SK-N-SH treated with all-trans-retinoic acid at 6 μM for 48 hours (cell line): ENCODE measurements at regions not wholly inside any gene's neighbourhood (a gene's known extent, or its start where the extent isn't known, plus 50 kb on each side); places are given as distances from the start of the nearest gene placed in this dataset.

Experiments
- ATAC-seq: fragments of 200-7000 bp; cut with Tn5 transposase; 3 replicates; pipeline ENCODE4 v1.9.1; 2020; ENCODE audit warnings: mild to moderate bottlenecking, moderate library complexity
- ARNTL ChIP-seq: fragments of 450-650 bp; formaldehyde crosslinking; IDR thresholded peaks from 2 replicates; pipeline ENCODE4 v1.5.0; 2020; ENCODE audit warnings: low read depth, mild to moderate bottlenecking, moderate library complexity, borderline replicate concordance
- BACH2 ChIP-seq: fragments of 250-450 bp; sonication (Bioruptor Pico); IDR thresholded peaks from 2 replicates; pipeline ENCODE4 v1.9.0; 2021; ENCODE audit warnings: mild to moderate bottlenecking, borderline replicate concordance
- CREB5 ChIP-seq: fragments of 250-450 bp; sonication (Bioruptor Pico); IDR thresholded peaks from 2 replicates; pipeline ENCODE4 v1.5.1; 2020; ENCODE audit warnings: low read depth, mild to moderate bottlenecking, moderate library complexity
- CSDC2 ChIP-seq: fragments of 250-450 bp; sonication (Bioruptor Pico); IDR thresholded peaks from 2 replicates; pipeline ENCODE4 v1.5.0; 2020; ENCODE audit warnings: mild to moderate bottlenecking, moderate library complexity
- CSRNP3 ChIP-seq: fragments of 250-450 bp; sonication (Bioruptor Pico); IDR thresholded peaks from 2 replicates; pipeline ENCODE4 v1.5.1; 2021; ENCODE audit warnings: mild to moderate bottlenecking, moderate library complexity
- ESRRG ChIP-seq: fragments of 250-450 bp; sonication (Bioruptor Pico); IDR thresholded peaks from 2 replicates; pipeline ENCODE4 v1.6.1; 2021; ENCODE audit warnings: mild to moderate bottlenecking
- ISL1 ChIP-seq: fragments of 250-450 bp; sonication (Bioruptor Pico); IDR thresholded peaks from 2 replicates; pipeline ENCODE4 v2.1.2; 2022; ENCODE audit warnings: mild to moderate bottlenecking, moderate library complexity
- OSR1 ChIP-seq: fragments of 250-450 bp; sonication (Bioruptor Pico); IDR thresholded peaks from 2 replicates; pipeline ENCODE4 v1.8.0; 2022; ENCODE audit warnings: moderate library complexity, mild to moderate bottlenecking, inconsistent platforms
- PATZ1 ChIP-seq: fragments of 250-450 bp; sonication (Bioruptor Pico); IDR thresholded peaks from 2 replicates; pipeline ENCODE4 v1.8.0; 2020; ENCODE audit warnings: mild to moderate bottlenecking, moderate library complexity, borderline replicate concordance
- POU6F1 ChIP-seq: fragments of 250-450 bp; sonication (Bioruptor Pico); IDR thresholded peaks from 2 replicates; pipeline ENCODE4 v1.8.0; 2021; ENCODE audit warnings: low read depth, mild to moderate bottlenecking, moderate library complexity, borderline replicate concordance
- PPARA ChIP-seq: fragments of 250-450 bp; sonication (Bioruptor Pico); IDR thresholded peaks from 2 replicates; pipeline ENCODE4 v1.5.0; 2020; ENCODE audit warnings: mild to moderate bottlenecking, borderline replicate concordance
- TCF4 ChIP-seq: fragments of 250-450 bp; sonication (Bioruptor Pico); IDR thresholded peaks from 2 replicates; pipeline ENCODE4 v1.8.0; 2021; ENCODE audit warnings: mild to moderate bottlenecking, moderate library complexity, borderline replicate concordance
- TOX ChIP-seq: fragments of 250-450 bp; sonication (Bioruptor Pico); IDR thresholded peaks from 2 replicates; pipeline ENCODE4 v1.8.0; 2021; ENCODE audit warnings: mild to moderate bottlenecking, moderate library complexity, borderline replicate concordance
- TSHZ2 ChIP-seq: fragments of 250-450 bp; sonication (Bioruptor Pico); IDR thresholded peaks from 2 replicates; pipeline ENCODE4 v1.5.0; 2020; ENCODE audit warnings: mild to moderate bottlenecking, moderate library complexity
- ZC3H10 ChIP-seq: fragments of 250-450 bp; sonication (Bioruptor Pico); IDR thresholded peaks from 2 replicates; pipeline ENCODE4 v1.5.1; 2021; ENCODE audit warnings: mild to moderate bottlenecking, moderate library complexity
- ZFP3 ChIP-seq: fragments of 250-450 bp; sonication (Bioruptor Pico); IDR thresholded peaks from 2 replicates; pipeline ENCODE4 v1.5.0; 2020; ENCODE audit warnings: mild to moderate bottlenecking, moderate library complexity
- ZFP30 ChIP-seq: fragments of 450-650 bp; formaldehyde crosslinking; IDR thresholded peaks from 2 replicates; pipeline ENCODE4 v1.5.0; 2022; ENCODE audit warnings: mild to moderate bottlenecking, moderate library complexity
- ZNF8 ChIP-seq: fragments of 450-650 bp; formaldehyde crosslinking; IDR thresholded peaks from 2 replicates; pipeline ENCODE4 v1.5.0; 2020; ENCODE audit warnings: mild to moderate bottlenecking, moderate library complexity

- TF ChIP-seq TOX (CRISPR knock-in tag) (no peak), CSRNP3 (CRISPR knock-in tag) (no peak), ZC3H10 (CRISPR knock-in tag) (no peak), ZFP30 (CRISPR knock-in tag) (no peak)
- no peak for ATAC-seq
Observed at GRCh38 chr13:40123962-40124632, 468.6 kb downstream of the COG6 start.

- TF ChIP-seq ISL1 (CRISPR knock-in tag) = peak; percentile 72
- no peak for TF ChIP-seq POU6F1 (CRISPR knock-in tag)
Observed at GRCh38 chr13:40124633-40125015, 469.2 kb downstream of the COG6 start.

GRCh38 chr13:40125336-40125735, 469.9 kb downstream of the COG6 start:
- ATAC-seq = no peak
- no peak for TF ChIP-seq ISL1 (CRISPR knock-in tag)
- no peak for TF ChIP-seq CREB5
- TF ChIP-seq ZC3H10 (CRISPR knock-in tag) = no peak
- no peak for TF ChIP-seq TSHZ2 (CRISPR knock-in tag)
- no peak for TF ChIP-seq ZFP3 (CRISPR knock-in tag)

More at GRCh38 chr13:40124633-40125015, 469.2 kb downstream of the COG6 start:
- no peak for ATAC-seq

- TF ChIP-seq ARNTL (CRISPR knock-in tag) (no peak), BACH2 (CRISPR knock-in tag) (no peak), TCF4 (no peak), ZNF8 (CRISPR knock-in tag) (no peak), OSR1 (CRISPR knock-in tag) (no peak), CREB5 (no peak), ZFP3 (CRISPR knock-in tag) (no peak)
- TF ChIP-seq, all 23 proteins: peak for 0
- ATAC-seq = no peak
Observed at GRCh38 chr13:40126306-40127085, 471.0 kb downstream of the COG6 start.

GRCh38 chr13:40127476-40127875, 472.0 kb downstream of the COG6 start:
- ATAC-seq = no peak
- TF ChIP-seq CREB5 = no peak
- TF ChIP-seq ARNTL (CRISPR knock-in tag) = no peak
- no peak for TF ChIP-seq ISL1 (CRISPR knock-in tag)
- no peak for TF ChIP-seq PPARA (CRISPR knock-in tag)
- TF ChIP-seq POU6F1 (CRISPR knock-in tag) = no peak
- no peak for TF ChIP-seq CSDC2 (CRISPR knock-in tag)
- no peak for TF ChIP-seq ESRRG (CRISPR knock-in tag)
- TF ChIP-seq ZC3H10 (CRISPR knock-in tag) = no peak
- no peak for TF ChIP-seq ZFP3 (CRISPR knock-in tag)
- no peak for TF ChIP-seq TOX (CRISPR knock-in tag)
- no peak for TF ChIP-seq PATZ1 (CRISPR knock-in tag)
